ENCODE measurements at regions not wholly inside any gene's neighbourhood (a gene's known extent, or its start where the extent isn't known, plus 50 kb on each side); places are given as distances from the start of the nearest gene placed in this dataset.

DNA sequence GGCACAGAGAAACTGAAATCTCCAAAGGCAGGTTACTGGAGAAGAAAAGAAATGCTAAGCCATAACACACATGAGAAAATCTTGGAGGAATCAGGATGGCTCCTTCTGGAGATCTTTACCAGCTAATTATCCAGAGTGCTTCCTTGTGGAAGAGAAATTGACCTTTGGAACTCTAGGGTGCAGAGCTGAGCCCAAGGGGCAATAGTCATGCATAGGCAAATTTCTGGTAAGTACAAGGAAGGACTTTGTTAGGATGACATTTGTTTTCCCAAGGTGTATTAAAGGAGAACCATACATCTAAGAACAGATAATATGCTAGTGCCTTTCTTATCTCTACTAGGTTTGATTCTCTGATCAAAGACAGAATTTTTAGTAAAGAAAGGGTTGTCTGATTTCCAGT is 670.6 kb downstream of the DHX35 start:
- no peak for DNase-seq (ENCODE audit: low read depth in 4 of 4, low spot score in 3 of 4)

GRCh38 chr20:39632176-39632575 is 670.0 kb downstream of the DHX35 start:
- DNase-seq (ENCODE audit: low read depth in 4 of 4, low spot score in 3 of 4): no peak

DNA sequence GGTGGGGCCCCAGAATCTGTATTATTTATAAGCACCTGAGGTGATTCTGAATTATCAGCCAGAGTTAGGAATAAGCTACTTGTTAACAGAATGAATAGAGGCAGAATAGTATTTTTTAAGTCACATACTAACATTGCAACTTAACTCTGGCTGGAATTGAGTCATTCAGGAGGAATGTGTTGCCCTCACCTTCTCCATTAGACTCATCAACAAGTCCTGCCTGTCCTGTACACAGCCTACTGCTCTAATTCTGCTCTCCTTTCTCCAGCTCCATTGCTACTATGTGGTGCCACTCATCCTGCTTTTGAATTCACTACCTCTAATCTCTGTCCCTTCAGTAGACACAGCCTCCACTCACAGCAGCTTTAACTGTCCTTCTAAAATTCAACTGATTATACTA is 669.4 kb downstream of the DHX35 start:
- no peak for DNase-seq (ENCODE audit: low read depth in 4 of 4, low spot score in 3 of 4)

DNA sequence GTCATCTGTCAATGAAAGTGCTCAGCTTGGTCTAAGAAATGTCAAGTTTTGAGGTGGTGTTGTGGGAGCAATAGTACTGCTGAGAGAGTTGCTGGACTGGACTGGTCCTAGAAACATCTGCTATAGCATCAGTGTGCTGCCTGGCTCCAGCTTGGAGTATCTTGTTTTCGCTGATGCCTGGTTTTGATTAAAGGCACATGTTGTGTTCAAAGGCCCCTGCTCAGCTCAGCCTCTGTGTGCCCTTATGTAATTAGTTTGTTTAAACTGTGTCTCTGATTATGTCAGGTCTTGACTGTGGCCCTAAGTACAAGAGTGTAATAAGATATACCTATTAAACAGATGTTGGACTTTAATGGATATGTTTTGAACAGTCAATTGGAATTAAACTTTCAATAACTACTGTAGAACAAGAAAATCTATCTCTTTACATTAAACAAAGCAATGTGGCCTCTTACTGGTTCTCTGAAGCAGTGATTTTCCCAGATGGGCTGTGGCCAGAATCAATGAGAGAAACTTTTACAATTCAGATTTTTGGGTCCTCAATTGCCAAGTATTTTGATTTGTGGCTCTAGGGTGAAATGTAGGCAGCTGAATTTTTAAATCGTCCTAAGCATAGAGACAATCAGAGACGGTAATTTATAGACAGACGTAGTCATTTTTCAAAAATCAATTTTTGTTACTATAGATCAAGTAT is 668.2 kb downstream of the DHX35 start:
- DNase-seq (ENCODE audit: low read depth in 4 of 4, low spot score in 3 of 4): no peak

GRCh38 chr20:39627765-39628164 is 665.6 kb downstream of the DHX35 start:
- DNase-seq (ENCODE audit: low read depth in 4 of 4, low spot score in 3 of 4): no peak

DNA sequence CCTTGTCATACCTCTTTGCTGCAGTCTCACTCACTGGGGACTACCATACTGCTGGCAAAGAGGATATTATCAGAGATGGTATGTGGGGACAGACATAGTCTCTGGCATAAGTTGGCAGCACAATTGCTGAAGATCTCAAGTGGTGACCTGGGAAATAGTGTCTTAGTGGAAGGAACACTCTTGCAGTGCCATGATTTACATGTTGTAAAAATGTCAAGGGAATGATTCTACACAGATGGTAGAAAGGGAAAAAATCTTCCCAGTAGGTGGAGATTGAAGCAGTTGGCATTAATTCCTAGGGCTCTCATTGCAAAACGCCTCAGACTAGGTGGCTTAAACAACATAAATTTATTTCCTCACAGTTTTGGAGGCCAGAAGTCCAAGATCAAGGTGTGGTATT is 662.2 kb downstream of the DHX35 start:
- DNase-seq (ENCODE audit: low read depth in 4 of 4, low spot score in 3 of 4): no peak

GRCh38 chr20:39623584-39624234 is 661.6 kb downstream of the DHX35 start:
- DNase-seq (ENCODE audit: low read depth in 4 of 4, low spot score in 3 of 4): no peak

DNA sequence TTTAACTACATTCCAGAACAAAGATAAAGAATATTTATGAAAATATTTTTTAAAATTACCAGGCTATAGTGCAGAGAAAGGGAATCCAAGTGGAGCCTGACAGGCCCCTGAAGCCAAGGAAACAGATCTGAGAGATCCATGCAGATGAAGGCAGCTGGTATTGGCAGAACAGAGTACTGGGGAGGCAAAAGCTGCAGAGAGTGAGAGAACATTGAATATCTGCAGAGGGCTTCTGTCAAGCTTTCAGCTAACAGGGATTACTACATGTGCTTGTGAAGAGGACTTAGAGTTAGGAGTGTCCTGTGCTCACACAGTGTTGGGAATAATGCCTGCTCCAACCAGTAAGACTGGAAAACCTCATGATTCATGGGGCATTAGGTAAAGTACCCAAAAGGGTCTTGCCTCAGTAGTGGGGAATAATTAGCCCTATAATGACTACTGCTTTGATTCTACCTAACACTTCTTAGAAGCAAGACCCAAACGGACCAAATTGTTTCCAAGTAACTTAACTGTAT is 657.2 kb downstream of the DHX35 start:
- DNase-seq (ENCODE audit: low read depth in 4 of 4, low spot score in 3 of 4): no peak

- DNase-seq (ENCODE audit: low read depth in 4 of 4, low spot score in 3 of 4): no peak
These were observed 649.8 kb downstream of the DHX35 start for GRCh38 chr20:39611901-39612300.

DNA sequence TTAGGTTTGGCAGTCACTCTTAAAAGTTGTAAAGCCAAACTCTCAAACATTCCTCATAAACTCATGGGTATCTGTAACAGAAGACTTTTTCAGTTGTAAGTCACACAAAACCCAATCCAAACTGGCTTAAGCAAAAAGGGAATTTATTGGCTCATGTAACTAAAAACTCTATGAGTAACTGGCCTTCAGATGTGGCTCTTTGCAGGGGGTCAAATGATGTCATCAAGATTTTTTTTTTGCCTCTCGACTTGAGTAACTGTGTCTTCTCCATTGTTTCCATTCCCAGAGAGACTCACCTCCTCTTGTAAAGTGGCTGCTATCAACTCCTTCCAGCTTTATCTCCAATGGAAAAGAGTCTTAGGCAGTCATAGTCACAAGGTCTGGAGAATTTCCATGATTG is 645.0 kb downstream of the DHX35 start:
- no peak for DNase-seq (ENCODE audit: low read depth in 4 of 4, low spot score in 3 of 4)

DNA sequence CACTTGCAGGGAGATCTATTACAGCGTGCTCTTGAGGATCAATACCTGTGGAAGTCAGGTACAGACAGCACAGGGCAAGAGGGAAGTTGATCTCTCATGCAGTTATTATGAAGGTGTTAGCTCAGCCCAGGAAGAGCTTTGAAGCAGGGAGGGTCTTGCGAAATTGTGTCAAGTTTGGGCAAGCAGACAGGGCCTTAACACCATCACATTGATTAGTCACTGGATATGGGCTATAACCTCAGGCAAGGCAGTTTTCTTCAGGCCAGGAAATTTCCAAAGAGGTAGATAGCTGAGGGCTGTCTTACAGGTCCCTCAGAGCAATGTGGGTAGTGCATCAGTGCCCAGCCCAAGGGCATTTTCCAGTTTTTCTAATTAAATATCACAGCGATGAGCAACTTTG is 643.8 kb downstream of the DHX35 start:
- DNase-seq (ENCODE audit: low read depth in 4 of 4, low spot score in 3 of 4): no peak

DNA sequence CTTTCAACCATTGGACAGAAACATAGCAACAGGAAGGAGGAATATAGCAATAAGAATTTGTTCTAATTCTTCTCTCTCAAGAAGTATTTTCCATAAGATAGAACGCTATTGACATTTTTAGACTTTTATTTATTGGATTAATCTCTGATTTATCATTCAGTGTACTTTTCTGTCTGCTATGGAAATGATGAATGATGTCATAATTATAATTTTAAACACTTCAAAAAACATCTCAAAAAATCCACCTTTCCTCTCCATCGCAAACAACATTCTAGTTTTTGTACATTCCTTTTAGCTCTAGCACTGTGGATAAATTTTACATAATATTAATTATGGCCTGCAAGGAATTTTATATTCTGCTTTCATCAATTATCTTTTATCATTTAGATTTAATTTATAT is 643.2 kb downstream of the DHX35 start:
- no peak for DNase-seq (ENCODE audit: low read depth in 4 of 4, low spot score in 3 of 4)

GRCh38 chr20:39603219-39603618 is 641.1 kb downstream of the DHX35 start:
- DNase-seq (ENCODE audit: low read depth in 4 of 4, low spot score in 3 of 4): no peak

DNA sequence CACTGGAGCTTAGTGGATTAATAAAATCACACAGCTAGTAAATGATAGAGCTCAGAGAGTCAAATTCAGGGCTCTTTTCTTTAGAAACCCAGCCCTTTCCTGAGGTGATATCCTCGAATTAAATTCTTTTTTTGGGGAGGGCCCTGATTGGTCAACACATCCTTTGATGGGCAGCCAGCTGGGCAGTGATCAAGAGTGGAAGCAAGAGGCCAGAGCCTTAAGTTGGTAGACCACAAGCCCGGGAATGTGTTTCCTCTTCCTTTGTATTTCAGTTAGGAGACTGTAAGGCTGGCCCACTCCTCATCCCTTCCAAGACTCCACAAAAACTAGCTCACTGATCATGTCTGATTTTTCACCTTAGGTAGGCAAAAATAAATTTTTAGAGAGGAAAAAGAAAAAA is 640.5 kb downstream of the DHX35 start:
- DNase-seq (ENCODE audit: low read depth in 4 of 4, low spot score in 3 of 4): no peak

DNA sequence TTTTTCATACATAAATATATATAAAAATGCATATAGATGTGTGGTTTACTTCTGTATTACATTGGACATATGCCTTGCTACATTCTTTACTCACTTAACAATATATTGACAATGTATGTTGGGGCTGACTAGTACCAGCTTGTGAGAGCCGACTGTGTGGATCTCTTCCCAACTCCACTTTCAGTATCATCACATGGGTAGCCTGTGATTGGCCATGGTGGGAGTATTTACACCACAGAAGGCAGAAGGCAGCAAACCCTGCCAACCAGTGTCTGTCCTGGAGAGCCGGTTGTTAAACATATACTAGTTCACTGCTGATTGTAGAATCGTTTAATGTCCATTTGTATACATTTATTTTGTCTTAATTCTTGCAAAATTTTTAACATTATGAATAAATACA is 638.7 kb downstream of the DHX35 start:
- no peak for DNase-seq (ENCODE audit: low read depth in 4 of 4, low spot score in 3 of 4)

GRCh38 chr20:39600156-39600555 is 638.0 kb downstream of the DHX35 start:
- DNase-seq (ENCODE audit: low read depth in 4 of 4, low spot score in 3 of 4): no peak

- DNase-seq (ENCODE audit: low read depth in 4 of 4, low spot score in 3 of 4): no peak
These were observed 634.4 kb downstream of the DHX35 start for GRCh38 chr20:39596554-39596953.

GRCh38 chr20:39592371-39592770 is 630.2 kb downstream of the DHX35 start:
- no peak for DNase-seq (ENCODE audit: low read depth in 4 of 4, low spot score in 3 of 4)

DNA sequence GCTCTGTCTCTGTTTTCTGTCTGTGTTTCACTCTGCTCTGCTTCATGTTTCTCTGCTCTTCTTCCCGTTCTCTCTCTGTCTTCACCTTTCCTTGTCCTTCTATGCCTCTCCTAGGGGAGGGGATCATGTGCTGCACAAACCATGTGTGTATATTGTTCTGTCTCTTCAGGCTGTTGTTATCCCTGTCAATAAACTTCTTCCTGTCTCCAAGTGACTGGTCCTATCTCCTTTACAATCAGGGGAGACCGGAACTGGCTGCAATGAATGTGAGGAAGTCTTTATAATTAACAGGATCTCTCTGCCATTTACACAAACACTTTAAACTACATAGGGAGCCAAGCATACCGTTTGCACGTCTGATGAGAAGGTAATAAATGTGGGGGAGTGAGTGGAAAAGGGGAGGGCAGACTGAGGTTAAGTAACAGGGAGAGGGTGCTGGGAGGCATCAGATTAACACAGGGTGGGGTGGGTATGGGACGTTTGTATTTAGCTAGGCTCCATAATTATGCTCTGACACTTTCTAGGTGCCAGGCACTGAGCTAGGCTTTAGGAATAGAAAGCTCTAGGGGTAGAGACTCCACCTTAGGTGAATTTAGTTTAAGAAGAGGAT is 626.1 kb downstream of the DHX35 start:
- DNase-seq (ENCODE audit: low read depth in 4 of 4, low spot score in 3 of 4): peak in 1 of 4 donors; percentile 13

- no peak for DNase-seq (ENCODE audit: low read depth in 4 of 4, low spot score in 3 of 4)
These were observed 618.9 kb downstream of the DHX35 start for GRCh38 chr20:39581034-39581433.

DNA sequence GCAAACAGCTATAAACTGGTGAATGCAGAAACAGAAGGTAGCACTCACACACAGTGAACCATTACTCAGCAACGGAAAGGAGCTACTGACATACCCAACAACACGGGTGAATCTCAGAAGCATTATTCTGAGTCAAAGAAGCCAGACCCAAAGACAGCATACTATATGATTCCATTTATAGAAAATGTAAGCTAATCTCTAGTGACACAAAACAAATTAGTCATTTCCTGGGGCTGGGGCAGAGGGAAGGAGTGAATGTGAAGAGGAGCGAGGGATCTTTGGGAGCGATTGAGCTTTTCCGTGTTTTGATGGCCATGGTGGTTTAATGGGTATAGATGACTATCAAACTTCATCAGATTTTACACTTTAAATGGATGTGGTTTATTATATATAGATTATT is 614.6 kb downstream of the DHX35 start:
- DNase-seq (ENCODE audit: low read depth in 4 of 4, low spot score in 3 of 4): no peak

GRCh38 chr20:39574061-39574460 is 611.9 kb downstream of the DHX35 start:
- DNase-seq (ENCODE audit: low read depth in 4 of 4, low spot score in 3 of 4): peak in 1 of 4 donors; percentile 12
